Neural cell (in vitro differentiated cells): ENCODE measurements at regions not wholly inside any gene's neighbourhood (a gene's known extent, or its start where the extent isn't known, plus 50 kb on each side); places are given as distances from the start of the nearest gene placed in this dataset.

Experiments
- H2AFZ ChIP-seq: fragments of 200-600, 300-800 bp; sonication (generic), shearing (Covaris generic); 2 replicates; pipeline ENCODE4 v1.6.0; 2014; ENCODE audit warnings: low read depth, mild to moderate bottlenecking, antibody characterized with exemption, low read length, moderate library complexity
- H3F3A ChIP-seq: fragments of 200-600 bp; shearing (Covaris generic); 2 replicates; pipeline ENCODE4 v1.6.1; 2016; ENCODE audit warnings: mild to moderate bottlenecking, moderate library complexity, mixed read lengths, antibody characterized with exemption, low read length; ENCODE audit not compliant: insufficient read depth, poor library complexity, severe bottlenecking
- H3K27ac ChIP-seq: fragments of 200-600, 300-800 bp; sonication (generic), shearing (Covaris generic); 2 replicates; pipeline ENCODE4 v1.5.1; 2014; ENCODE audit warnings: mild to moderate bottlenecking, low read length, moderate library complexity
- H3K27me3 ChIP-seq: fragments of 300-800, 200-600 bp; sonication (generic), shearing (Covaris generic); 2 replicates; pipeline ENCODE4 v1.6.0; 2014; ENCODE audit warnings: mild to moderate bottlenecking, low read depth, low read length, moderate library complexity; ENCODE audit not compliant: insufficient read depth
- H3K36me3 ChIP-seq: fragments of 300-800, 200-600 bp; sonication (generic), shearing (Covaris generic); 2 replicates; pipeline ENCODE4 v1.5.1; 2014; ENCODE audit warnings: mild to moderate bottlenecking, antibody characterized with exemption, low read length, moderate library complexity; ENCODE audit not compliant: insufficient read depth
- H3K4me2 ChIP-seq: fragments of 300-800, 200-600 bp; sonication (generic), shearing (Covaris generic); 2 replicates; pipeline ENCODE4 v1.6.0; 2014; ENCODE audit warnings: mild to moderate bottlenecking, low read length
- H3K4me3 ChIP-seq: fragments of 300-800, 200-600 bp; sonication (generic), shearing (Covaris generic); 2 replicates; pipeline ENCODE4 v1.5.1; 2014; ENCODE audit warnings: mild to moderate bottlenecking, low read length, moderate library complexity
- H3K79me2 ChIP-seq: fragments of 200-600 bp; shearing (Covaris generic); replicated peaks from 2 replicates; pipeline ENCODE4 v1.6.0; 2014; ENCODE audit warnings: mild to moderate bottlenecking, low read length, moderate library complexity; ENCODE audit not compliant: insufficient read depth
- H3K9ac ChIP-seq: fragments of 300-800, 200-600 bp; sonication (generic), shearing (Covaris generic); 2 replicates; pipeline ENCODE4 v1.6.1; 2016; ENCODE audit warnings: mild to moderate bottlenecking, low read length, mixed read lengths
- H3K9me2 ChIP-seq: fragments of 200-600 bp; shearing (Covaris generic); 2 replicates; pipeline ENCODE4 v1.6.1; 2016; ENCODE audit warnings: mild to moderate bottlenecking, low read length, mixed read lengths; ENCODE audit not compliant: insufficient read depth
- H3K9me3 ChIP-seq: fragments of 200-600, 300-800 bp; sonication (generic), shearing (Covaris generic); 2 replicates; pipeline ENCODE4 v1.6.1; 2016; ENCODE audit warnings: mild to moderate bottlenecking, mixed run types, low read length, moderate library complexity, mixed read lengths
- H4K20me1 ChIP-seq: fragments of 200-600 bp; shearing (Covaris generic); 2 replicates; pipeline ENCODE4 v1.6.1; 2016; ENCODE audit warnings: mild to moderate bottlenecking, mixed run types; ENCODE audit not compliant: insufficient read depth
- EP300 ChIP-seq: fragments of 450-650 bp; conservative IDR thresholded peaks from 2 replicates; pipeline ENCODE4 v1.6.1; 2014; ENCODE audit warnings: antibody characterized with exemption, mild to moderate bottlenecking, moderate library complexity; ENCODE audit not compliant: poor library complexity, severe bottlenecking
- EZH2 ChIP-seq: fragments of 200-600, 300-800 bp; shearing (Covaris generic), sonication (generic); IDR thresholded peaks from 2 replicates; pipeline ENCODE4 v1.6.1; 2014; ENCODE audit warnings: antibody characterized with exemption, low read length, borderline replicate concordance, mild to moderate bottlenecking; ENCODE audit not compliant: insufficient read depth, poor library complexity, severe bottlenecking
- MXI1 ChIP-seq: fragments of 450-650 bp; conservative IDR thresholded peaks from 2 replicates; pipeline ENCODE4 v1.6.1; 2014; ENCODE audit warnings: antibody characterized with exemption, mild to moderate bottlenecking; ENCODE audit not compliant: poor library complexity, severe bottlenecking
- POLR2AphosphoS5 ChIP-seq: IDR thresholded peaks from 2 replicates; pipeline ENCODE4 v1.6.1; 2012
- RAD21 ChIP-seq: fragments of 450-650 bp; conservative IDR thresholded peaks from 2 replicates; pipeline ENCODE4 v1.6.1; 2014; ENCODE audit warnings: antibody characterized with exemption, mild to moderate bottlenecking, moderate library complexity
- SMC3 ChIP-seq: fragments of 450-650 bp; conservative IDR thresholded peaks from 2 replicates; pipeline ENCODE4 v1.6.1; 2014; ENCODE audit warnings: antibody characterized with exemption, mild to moderate bottlenecking, moderate library complexity; ENCODE audit not compliant: poor library complexity
- TAF1 ChIP-seq: IDR thresholded peaks from 2 replicates; pipeline ENCODE4 v1.6.1; 2012; ENCODE audit warnings: low read depth
- TF ChIP-seq, protein P1 (sequence below): fragments of 450-650 bp; IDR thresholded peaks from 2 replicates; pipeline ENCODE4 v1.5.1; 2014; ENCODE audit warnings: antibody characterized with exemption, mild to moderate bottlenecking, moderate library complexity; ENCODE audit not compliant: poor library complexity, severe bottlenecking
- TF ChIP-seq, protein P2 (sequence below): IDR thresholded peaks from 2 replicates; pipeline ENCODE4 v1.6.1; 2012; ENCODE audit warnings: borderline replicate concordance

DNA sequence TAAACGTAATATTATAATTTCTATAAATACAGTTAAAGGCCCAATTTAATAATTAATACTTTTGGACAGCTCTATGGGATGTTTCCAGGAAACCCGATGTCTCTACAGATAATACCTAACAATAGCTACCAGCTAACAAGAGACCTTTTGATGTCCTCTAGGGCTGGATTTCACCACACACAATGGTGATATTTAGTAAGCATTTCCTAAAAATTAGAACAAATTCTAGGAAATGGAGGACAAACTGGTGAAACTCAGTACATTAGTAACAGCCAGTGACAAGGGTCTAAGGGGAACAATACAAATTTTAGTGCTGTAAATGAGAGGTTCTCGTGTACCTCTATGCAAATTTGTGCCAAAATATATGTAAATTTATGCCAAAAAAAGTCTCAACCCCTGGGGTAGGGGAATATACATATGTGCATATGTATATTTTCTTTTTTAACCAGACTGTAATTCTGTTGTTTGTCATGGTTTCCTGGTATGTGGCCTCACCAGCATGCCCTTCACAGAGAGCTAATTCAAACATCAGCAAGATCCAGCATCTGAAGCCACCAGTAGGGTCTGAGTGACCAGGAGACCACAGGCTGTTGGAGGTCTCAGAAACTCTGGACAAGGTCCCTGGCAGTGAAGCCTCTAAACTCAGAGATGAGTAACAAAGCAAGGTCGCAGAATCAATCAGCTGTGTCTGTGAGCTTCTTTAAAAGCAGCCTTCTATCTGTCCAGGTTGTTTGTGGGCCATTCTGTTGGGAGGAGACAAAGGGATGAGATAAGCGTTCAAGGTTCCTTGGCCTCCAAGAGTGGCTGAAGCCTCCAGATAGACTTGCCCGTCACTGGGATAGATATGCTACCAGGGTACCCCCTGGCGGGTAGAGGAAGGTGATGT, 235.1 kb upstream of the RREB1 start:
- H3K79me2 ChIP-seq, result no peaks in the 10 kb centered on the region
- no peaks in the 10 kb centered on the region for H3K9me3 ChIP-seq
- no peaks in the 10 kb centered on the region for H3F3A ChIP-seq
- no peaks in the 10 kb centered on the region for H4K20me1 ChIP-seq
- no peaks in the 10 kb centered on the region for H3K9me2 ChIP-seq
- no peak overlapping the region for H3K4me2 ChIP-seq
- no peak overlapping the region for H3K27ac ChIP-seq
- no peak for TF ChIP-seq POLR2AphosphoS5
- TF ChIP-seq, protein P1, sequence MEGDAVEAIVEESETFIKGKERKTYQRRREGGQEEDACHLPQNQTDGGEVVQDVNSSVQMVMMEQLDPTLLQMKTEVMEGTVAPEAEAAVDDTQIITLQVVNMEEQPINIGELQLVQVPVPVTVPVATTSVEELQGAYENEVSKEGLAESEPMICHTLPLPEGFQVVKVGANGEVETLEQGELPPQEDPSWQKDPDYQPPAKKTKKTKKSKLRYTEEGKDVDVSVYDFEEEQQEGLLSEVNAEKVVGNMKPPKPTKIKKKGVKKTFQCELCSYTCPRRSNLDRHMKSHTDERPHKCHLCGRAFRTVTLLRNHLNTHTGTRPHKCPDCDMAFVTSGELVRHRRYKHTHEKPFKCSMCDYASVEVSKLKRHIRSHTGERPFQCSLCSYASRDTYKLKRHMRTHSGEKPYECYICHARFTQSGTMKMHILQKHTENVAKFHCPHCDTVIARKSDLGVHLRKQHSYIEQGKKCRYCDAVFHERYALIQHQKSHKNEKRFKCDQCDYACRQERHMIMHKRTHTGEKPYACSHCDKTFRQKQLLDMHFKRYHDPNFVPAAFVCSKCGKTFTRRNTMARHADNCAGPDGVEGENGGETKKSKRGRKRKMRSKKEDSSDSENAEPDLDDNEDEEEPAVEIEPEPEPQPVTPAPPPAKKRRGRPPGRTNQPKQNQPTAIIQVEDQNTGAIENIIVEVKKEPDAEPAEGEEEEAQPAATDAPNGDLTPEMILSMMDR, result no peak
- no peak for TF ChIP-seq RAD21
- no peak for TF ChIP-seq TAF1
- TF ChIP-seq SMC3, result no peak
- no peak for TF ChIP-seq EZH2
- no peak for TF ChIP-seq MXI1
- TF ChIP-seq, protein P2, sequence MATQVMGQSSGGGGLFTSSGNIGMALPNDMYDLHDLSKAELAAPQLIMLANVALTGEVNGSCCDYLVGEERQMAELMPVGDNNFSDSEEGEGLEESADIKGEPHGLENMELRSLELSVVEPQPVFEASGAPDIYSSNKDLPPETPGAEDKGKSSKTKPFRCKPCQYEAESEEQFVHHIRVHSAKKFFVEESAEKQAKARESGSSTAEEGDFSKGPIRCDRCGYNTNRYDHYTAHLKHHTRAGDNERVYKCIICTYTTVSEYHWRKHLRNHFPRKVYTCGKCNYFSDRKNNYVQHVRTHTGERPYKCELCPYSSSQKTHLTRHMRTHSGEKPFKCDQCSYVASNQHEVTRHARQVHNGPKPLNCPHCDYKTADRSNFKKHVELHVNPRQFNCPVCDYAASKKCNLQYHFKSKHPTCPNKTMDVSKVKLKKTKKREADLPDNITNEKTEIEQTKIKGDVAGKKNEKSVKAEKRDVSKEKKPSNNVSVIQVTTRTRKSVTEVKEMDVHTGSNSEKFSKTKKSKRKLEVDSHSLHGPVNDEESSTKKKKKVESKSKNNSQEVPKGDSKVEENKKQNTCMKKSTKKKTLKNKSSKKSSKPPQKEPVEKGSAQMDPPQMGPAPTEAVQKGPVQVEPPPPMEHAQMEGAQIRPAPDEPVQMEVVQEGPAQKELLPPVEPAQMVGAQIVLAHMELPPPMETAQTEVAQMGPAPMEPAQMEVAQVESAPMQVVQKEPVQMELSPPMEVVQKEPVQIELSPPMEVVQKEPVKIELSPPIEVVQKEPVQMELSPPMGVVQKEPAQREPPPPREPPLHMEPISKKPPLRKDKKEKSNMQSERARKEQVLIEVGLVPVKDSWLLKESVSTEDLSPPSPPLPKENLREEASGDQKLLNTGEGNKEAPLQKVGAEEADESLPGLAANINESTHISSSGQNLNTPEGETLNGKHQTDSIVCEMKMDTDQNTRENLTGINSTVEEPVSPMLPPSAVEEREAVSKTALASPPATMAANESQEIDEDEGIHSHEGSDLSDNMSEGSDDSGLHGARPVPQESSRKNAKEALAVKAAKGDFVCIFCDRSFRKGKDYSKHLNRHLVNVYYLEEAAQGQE, result no peak
- no peak for TF ChIP-seq EP300
- no peaks in the 10 kb centered on the region for H3K27me3 ChIP-seq
- H3K36me3 ChIP-seq, result no peaks in the 10 kb centered on the region
- H3K4me3 ChIP-seq, result no peak overlapping the region
- no peak overlapping the region for H3K9ac ChIP-seq
- H2AFZ ChIP-seq, result no peak overlapping the region

DNA sequence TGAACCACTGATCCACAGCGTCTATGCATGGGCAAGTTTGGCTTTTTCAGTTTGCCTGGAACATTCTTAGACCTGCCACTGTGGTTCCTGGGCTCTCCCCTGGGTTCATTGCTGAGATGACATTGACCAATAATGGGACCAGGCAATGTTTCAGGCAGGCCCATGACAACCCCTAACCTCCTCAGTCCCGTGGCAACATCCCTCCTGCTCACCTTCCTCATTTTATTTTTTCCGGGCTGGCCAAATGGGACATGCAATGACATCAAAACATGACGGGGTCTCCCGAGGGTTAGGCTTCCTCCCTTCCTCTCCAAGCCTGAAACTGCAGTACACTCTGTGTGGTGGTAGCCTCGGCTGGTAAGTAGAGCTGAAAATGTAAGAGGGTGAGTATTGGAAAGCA, 234.0 kb upstream of the RREB1 start:
- no peaks in the 10 kb centered on the region for H3K27me3 ChIP-seq

More for the DNA sequence above, 234.0 kb upstream of the RREB1 start:
- Histone ChIP-seq H3K4me3 (no peak overlapping the region), H3K36me3 (no peaks in the 10 kb centered on the region), H3K9ac (no peak overlapping the region), H3K27ac (no peak overlapping the region), H3K9me3 (no peaks in the 10 kb centered on the region), H3K9me2 (no peaks in the 10 kb centered on the region), H3F3A (no peaks in the 10 kb centered on the region), H4K20me1 (no peaks in the 10 kb centered on the region), H2AFZ (no peak overlapping the region), H3K4me2 (no peak overlapping the region), H3K79me2 (no peaks in the 10 kb centered on the region)
- no peak for TF ChIP-seq RAD21
